ENCODE measurements at regions not wholly inside any gene's neighbourhood (a gene's known extent, or its start where the extent isn't known, plus 50 kb on each side); places are given as distances from the start of the nearest gene placed in this dataset.
"Not testable (repeated sequence)": the region's sequence is repeated elsewhere in the genome, so short reads cannot be mapped to it uniquely, and the experiment has no call there.

- not testable (repeated sequence) for TF ChIP-seq ZSCAN20 (CRISPR knock-in tag; IDR thresholded peaks at IDR 0.05); ZC3H11A (IDR thresholded peaks at IDR 0.05); CTCF (IDR thresholded peaks at IDR 0.05); RFX5 (IDR thresholded peaks at IDR 0.05); POLR2A (IDR thresholded peaks at IDR 0.05; ENCODE audit: low read length); MYC (IDR thresholded peaks at IDR 0.05; ENCODE audit: borderline replicate concordance, low read length); RNF2 (IDR thresholded peaks at IDR 0.05; ENCODE audit: borderline replicate concordance, low read depth); ESRRA (IDR thresholded peaks at IDR 0.05; ENCODE audit: borderline replicate concordance, low read length)
Observed at GRCh38 chr19:28689464-28689863, 523.5 kb downstream of the UQCRFS1 start.

Measured in A549 (cell line).